Stimulated activated CD4-positive, alpha-beta T cell treated with anti-CD3 and anti-CD28 coated beads, TNF-alpha, amount 100 ng/mL, for 48 hours (primary cell): ENCODE measurements at regions not wholly inside any gene's neighbourhood (a gene's known extent, or its start where the extent isn't known, plus 50 kb on each side); places are given as distances from the start of the nearest gene placed in this dataset.
"Not testable (repeated sequence)": the region's sequence is repeated elsewhere in the genome, so short reads cannot be mapped to it uniquely, and the experiment has no call there.

ENCODE experiments used
- DNase-seq, 3 donors: peaks; one replicate each; pipeline ENCODE4 v3.0.0-alpha.2; 2020; ENCODE audit warnings: low read depth in 3 of 3

DNA sequence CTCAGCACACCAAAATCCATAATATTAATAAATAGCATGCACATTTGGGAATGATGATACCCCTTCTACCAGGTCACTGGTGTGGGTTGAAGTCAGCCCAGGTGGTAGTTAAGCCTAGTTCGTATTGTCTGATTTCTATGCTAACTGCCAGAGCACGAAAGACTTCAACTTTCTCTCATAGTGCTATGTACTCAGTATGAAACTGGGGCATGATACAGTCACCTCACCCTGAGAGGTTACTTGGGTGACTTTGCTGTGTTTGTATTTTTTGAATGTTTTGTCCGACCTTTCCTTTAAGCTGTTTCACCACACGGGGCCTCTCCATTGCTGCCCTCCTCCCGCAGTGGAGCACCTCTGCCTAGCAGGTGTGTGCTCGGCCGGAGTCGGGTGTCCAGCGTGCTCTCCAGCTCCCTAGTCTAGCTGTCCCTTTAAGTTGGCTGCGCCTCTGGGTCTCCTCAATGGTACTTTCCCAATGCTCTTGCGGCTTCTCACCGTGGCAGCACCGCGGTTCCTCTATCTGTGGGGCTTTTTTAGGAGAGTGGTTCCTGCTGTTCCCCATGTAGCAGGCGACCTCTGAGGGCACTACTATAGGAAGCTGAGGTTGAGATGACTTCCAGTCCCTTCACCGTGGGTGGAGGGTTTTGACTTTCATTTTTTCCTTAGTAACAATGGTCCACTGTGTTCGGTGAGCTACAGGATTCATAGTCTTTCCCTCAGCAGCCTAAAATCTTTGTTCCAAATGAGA is 524.0 kb upstream of the PFKP start:
- DNase-seq, result no peak

DNA sequence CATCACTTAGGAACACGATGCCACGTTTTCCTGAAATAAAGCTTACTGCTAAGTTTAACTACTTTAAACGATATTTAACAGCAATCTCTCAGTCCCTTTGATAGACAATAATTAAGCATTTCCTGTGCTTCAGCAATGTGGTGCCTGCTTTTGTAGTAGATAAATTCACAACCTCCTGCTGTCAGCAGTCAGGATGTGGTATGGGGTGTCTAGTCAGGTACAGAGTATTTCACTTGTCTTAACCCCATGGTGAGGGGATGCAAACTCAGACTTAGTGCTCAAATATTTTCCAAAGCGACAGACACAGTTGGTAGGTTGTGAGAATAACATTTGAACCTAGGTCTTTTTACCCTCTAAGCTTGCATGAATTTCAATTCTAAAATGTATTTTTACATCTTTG is 526.2 kb upstream of the PFKP start:
- DNase-seq, result no peak

DNA sequence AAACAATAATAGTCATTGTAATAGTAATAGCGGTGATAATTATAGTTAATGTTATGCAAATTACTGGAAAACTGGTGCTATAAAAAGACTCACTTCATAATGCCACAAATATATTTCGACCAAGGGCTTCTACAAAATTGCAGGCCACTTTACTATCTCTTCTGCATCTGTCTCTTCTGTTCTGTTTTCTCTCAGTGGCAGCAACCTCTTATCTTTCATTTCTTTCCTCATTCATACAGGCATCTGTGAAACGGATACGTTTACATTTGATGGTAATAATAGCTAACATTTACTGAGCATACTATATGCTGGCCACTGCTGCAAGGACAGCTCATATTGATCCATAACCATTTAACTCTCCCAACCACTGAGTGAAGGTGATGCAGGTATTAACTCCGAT is 537.4 kb upstream of the PFKP start:
- DNase-seq, result no peak

DNA sequence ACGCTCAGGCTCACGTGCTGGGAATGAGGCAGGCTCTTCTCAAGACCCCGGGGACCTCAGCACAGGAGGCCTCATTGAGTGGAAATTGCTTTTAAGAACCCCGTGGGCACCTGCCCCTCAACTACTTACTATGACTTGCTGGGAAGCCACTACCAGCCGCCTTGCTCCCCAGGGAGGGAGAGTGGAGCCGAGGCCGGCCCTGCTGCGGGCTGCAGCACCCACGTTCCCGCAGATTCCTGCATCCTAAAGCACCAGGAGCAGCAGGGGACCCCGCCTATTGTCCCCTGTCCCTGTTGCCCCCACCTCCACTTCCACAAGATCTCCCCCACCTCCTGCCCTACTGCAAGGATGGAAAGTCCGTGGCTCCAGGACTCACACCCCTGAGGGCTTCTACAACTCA is 541.6 kb upstream of the PFKP start:
- no peak for DNase-seq

DNA sequence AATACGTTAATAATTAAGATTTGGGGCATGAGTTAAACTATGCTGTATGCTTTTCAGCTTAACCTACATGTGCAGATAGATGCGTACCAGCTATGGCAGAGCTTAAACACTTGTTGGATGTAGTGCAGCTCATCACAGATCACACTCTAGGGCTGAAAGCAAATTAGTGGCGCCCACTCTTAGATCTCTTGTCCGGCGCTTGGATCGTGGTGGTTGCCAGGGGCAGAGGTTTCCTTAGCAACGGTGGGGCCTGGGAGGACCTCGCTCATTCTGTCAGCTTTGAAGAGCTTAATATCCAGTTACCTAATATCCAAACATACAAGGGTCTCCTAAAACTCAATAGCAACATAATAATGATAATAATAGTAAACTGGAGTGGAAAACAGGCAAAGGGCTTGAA is 548.2 kb upstream of the PFKP start:
- DNase-seq, result no peak

DNA sequence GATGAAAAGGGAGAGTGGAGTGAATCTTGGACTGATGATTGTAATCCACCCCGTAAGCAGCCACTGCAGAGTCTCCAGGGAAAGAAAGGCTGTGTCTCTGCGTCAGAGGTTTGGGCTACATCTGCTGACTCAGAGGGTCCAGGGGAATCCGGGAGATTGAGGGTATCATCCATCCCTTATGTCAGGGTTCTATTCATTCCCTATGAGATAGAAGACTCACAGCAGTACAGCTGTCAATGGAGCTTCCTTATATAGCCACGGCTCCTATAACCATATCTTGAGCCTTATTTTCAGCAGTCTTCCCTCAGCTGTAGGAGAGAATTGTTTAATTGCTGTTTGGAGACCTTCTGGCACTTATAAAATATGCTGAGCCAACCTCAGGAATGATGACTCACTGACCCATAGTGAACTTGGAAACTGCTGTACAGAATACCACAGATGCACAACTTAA is 558.2 kb upstream of the PFKP start:
- DNase-seq, result no peak

DNA sequence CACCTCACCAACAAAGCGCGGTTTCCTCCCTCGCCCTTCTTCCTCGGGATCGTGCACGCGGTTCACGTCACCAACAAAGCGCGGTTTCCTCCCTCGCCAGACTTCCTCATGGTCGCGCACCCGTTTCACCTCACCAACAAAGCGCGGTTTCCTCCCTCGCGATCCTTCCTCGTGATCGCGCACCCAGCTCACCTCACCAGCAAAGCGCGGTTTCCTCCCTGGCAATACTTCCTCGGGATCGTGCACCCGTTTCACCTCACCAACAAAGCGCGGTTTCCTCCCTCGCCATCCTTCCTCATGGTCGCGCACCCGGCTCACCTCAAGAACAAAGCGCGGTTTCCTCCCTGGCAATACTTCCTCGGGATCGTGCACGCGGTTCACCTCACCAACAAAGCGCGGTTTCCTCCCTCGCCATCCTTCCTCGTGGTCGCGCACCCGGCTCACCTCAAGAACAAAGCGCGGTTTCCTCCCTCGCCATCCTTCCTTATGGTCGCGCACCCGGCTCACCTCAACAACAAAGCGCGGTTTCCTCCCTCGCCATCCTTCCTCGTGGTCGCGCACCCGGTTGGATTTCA is 565.9 kb upstream of the PFKP start:
- not testable (repeated sequence) for DNase-seq

DNA sequence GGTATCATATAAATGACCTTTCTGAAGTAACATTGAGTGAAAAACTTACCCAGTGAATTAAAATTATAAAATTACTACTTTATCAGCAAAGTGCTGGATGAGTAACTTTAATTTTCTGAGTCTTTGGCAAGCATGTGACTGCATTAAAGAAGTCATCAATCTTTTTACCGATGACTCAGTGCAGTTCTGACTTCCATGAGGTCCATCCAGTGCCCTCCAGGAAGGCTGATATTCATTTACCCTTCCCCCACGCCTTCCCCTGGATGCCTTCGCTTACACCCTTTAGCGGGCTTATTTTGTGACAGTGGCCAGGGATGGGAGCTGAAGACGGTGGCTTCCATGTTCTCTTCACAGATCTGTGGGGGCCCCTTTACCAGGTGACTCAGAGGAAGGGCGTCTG is 572.9 kb upstream of the PFKP start:
- DNase-seq, result no peak

DNA sequence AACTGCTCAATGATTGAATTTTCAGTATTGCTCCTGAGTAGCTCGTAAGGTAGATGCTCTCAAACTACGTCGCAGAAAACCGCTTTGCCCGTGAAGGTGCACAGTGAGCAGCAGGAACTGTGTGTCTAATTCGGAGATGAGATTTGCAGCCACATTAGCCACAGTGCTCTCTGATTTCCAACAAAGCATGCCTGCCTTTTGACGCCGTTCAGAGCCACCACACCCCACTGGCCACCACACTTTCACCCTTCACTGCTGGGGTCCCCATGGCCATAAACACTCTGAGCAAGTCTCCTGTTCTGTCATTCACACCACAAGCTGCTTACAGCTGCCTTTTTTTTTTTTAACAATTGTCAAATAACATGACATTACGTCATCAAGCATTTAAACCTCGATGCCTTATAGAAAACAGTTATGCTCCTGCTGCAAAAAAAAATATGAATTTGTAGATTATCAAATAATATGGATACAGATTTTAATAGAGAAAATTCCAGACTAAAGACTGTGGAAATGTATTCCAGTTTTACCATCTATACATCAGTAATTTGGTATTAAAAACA is 578.8 kb upstream of the PFKP start:
- DNase-seq, result no peak

DNA sequence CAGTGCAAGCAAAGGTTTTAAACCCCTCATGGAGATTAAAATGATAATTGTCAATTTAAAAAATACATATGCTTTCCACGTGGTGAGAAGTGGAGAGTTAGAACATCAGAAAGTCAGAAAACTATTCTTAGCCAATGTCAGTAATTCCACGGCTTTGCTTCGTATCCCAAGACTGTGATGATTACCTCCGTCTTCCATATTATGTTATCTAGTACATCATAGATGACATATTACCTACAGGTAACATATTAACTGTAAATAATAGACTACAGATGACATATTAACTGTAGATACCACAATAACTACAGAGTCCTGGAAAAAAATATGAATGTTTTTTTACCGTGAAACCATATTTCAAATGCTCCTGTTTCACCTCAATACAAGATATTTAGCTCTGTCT is 579.4 kb upstream of the PFKP start:
- no peak for DNase-seq

DNA sequence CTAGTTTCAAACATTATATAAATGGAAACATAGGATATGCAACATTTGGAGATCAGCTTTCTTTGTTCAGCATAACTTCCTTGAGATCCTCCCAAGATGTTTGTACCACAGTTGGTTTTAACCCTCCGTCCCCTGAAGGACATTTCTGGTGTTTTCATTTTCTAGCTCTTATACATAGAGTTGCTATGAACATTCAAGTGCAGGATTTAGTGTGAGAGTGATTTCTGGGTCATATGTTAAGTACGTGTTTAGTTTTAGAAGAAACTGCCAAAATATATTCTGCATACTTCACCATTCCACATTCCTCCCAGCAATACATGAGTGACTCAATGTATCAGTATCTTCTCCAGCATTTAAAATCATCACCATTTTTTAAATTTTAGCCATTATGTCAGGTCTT is 588.7 kb upstream of the PFKP start:
- no peak for DNase-seq

DNA sequence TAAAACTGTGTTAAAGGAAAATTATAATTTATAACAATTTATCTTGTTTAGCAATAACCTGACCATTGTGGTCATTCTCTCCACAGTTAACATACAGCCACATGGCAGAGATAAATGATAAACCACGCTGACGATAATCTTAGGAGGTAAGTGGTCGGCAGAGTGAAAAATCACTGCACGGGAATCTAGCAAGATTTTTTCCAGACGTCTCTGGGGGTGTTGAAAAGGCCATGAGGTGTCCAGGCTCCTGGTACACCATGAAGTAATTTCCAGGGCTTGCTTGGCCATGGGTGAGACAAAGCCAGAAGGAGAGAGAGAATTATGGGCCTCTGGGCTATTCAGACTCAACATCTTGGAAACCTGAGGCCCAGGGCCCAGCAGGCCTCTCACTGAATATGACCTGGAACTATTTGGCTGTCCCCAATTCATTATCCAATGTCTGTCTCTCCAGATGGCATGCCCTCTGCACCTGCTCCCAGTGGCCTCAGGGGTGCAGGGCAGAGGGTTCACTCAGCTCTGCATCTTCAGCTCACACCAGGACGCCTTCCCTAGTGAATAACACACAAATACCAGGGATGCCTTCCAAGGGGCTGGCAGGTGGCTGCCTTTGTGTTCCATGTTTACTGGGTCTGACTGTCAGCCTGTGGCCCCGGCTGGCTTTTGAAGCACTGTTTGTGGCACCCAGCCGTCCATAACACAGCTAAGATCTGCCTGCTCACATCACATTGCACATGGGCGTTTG is 590.4 kb upstream of the PFKP start:
- no peak for DNase-seq

DNA sequence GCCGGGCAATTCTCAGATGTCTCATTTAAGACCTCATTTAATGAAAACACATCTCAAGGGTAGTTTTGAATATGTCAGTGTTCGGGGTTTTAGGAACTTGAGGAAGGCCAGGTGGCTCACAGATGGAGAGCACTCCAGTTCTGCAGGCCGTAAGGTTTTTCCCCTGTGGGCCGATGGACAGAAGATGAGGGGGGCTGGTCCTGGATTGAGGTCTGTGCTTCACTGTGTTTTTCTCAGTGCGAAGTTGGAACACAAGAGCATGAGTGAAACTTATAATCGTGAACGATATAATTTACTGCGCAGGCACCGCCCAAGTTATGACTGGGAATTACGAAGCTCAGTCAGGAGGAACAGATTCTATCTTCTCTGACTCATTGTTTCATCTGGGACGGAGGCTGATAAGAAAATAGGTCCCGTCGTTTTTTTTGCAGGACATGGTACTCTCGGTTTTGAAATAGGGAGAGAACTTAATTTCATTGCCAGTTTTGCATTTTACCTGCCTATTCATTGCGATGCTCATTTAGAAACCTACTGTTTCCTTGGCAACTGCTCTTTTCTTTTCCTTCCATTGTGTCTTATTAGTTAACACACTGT is 591.0 kb upstream of the PFKP start:
- no peak for DNase-seq

DNA sequence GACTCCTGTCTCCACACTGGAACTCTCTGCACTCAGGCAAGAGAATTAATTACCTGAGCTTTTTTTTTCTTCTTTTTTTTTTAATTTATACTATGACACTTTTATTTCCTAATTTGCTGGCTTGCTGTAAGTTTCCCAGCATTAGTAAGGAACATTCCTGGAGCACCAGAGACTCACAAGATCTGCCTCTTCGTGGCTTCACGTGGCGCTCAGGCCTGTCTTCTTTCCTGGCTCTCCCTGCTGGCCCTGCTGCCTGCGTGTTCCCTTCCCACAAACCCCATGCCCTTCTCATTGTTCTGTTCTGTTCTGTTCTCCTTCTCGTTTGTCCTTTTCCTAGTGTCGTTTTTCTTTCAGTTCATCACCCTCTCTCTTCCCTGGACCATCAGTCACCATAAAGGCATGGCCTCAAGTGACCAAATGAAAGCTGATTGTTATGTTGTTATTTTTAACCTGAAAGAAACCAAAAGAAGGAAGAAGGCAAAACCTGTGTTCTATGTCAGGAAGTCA is 591.6 kb upstream of the PFKP start:
- no peak for DNase-seq

DNA sequence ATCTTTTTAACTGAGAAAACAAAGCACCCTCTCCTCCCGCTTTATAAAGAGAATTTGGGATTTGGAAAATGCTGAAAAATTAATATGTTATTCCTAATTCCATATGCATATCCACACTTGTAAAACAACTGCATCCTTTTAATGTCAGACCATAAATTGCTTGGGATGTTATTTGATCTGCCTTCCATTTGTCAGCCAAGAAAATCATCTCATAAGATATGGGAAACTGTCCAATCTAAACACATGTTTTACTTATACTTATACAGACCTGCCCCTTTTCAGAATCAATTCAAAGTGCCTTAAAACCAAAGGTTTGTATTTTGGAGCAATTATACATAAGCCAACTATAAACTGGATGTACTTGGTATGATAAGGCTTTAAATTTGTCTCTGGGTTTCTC is 595.5 kb upstream of the PFKP start:
- no peak for DNase-seq

DNA sequence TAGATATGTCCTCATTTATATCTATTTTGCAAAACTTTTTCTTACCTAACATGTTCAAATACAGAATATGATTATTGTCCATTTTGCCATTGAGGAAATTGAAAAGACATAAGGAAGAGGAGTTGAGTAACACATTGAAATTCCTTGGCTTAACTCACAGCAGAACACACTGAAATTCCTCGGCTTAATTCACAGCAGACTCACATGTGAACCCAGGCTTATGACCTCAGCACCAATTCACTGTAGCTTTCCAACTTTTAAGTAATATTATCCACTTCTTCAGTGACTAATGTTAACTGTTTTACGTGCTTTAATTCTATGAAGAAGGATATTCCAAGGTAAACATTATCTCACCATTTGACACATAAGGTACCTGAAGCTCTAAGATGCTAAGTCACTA is 597.5 kb upstream of the PFKP start:
- no peak for DNase-seq

DNA sequence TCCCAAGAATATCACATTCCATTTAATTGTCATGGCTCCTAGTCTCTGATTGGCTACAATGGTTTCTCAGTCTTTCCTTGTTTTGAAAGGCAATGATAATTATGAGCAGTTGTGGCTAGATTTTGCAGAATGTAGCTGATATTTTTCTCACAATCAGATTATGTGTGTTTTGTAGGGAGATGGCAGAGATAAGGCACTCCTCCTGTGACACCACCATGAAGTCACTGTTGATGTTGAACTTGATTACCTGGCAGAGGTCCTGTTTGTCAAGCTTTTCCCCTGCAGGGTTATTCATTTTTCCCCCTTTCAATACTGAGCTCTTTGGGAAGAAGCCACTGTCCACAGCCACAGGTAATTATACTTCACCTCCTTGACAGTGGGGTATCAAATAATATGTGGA is 602.9 kb upstream of the PFKP start:
- no peak for DNase-seq

DNA sequence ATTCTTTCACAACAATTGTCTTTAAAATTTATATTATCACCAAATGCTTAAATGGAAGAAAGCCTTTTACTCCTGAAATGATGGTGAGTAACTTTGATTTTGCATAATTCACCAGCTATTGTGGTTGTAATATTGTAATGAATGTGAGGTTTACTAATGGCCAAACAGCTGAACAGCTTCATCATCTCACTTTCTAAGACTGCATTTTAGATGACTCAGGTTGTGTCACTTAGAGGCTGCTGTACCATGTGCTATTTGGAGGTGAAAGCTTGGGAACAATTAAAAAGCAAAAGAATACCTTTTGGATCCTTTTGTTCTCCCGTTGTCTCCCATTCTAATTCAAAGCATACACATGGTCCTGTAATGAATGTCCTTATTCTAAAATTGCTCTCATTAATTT is 604.0 kb upstream of the PFKP start:
- DNase-seq, result no peak

DNA sequence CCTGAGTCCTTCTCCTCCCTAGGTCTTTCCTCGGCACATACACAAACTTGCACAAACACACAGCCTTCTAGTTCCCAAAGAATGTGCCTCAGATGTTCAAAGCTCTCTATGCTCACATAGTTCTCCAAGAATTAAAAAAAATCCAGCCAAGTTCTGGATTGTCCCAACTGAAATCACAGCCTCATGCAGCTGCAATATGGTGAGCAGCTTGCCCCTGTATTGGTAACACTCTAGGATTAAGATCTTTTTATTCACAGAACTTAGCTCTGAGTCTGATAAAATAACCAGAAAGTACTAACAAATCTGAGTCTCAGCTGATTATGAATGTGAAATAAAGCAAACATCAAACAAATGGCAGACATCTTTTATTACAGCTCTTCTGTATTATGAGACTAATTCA is 604.8 kb upstream of the PFKP start:
- no peak for DNase-seq

DNA sequence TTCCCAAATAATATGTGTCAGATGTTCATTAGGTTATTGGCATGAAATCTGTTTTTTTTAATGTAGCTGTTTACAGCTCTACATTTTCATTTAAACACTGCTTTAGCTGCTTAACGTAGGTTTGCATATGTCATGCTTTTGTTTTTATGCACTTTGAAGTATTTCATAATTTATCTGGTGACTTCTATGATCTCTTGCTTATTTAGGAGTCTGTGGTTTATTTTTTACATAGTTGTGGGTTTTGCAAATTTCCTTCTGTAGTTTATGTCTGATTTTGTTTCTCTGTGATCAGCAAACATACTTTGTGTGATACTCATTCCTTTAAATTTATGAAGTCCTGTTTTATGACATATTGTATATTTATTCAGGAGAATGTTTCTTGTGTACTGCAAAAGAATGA is 606.5 kb upstream of the PFKP start:
- DNase-seq, result no peak

DNA sequence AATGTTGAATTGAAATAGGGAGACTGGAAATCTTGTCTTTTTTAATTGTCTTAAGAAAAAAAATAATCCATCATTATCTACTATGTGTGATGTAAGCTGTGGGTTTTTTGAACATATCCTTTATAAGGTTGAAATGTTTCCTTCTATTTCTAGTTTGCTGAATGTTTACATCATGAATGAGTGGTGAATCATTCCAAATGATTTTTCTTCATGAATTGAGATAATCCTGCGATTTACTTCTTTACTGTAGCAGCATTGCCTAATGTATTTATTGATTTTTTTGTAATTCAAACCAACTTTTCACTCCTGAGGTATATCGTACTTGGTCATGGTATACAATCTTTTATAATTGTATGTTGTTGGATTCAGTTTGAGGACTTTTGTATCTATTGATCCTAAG is 607.6 kb upstream of the PFKP start:
- DNase-seq, result no peak

DNA sequence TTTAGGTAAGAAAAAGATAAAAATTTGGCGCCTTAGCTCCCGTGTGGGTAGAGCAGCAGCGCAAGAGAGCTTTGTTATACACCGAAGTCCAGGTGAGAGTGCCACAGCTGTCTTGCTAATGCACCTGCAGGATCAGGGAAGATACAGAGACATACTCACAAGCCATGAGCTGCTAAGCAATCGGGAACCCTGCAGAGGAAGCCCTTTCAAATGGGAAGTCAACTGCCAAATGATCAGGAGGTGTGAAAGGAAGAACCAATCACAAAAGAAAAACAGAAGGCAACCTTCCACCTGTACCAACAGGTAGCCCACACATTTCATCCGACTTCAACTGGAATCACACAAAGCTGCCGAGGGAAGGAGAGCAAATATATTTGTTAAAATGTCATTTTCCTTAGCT is 610.5 kb upstream of the PFKP start:
- DNase-seq, result no peak
